ENCODE measurements at regions not wholly inside any gene's neighbourhood (a gene's known extent, or its start where the extent isn't known, plus 50 kb on each side); places are given as distances from the start of the nearest gene placed in this dataset.
A peak's percentile ranks its signal among the peaks of the same experiment; 100 is the strongest.

GRCh38 chr2:122231296-122231695 lies 475.8 kb downstream of the TSN start:
- DNase-seq (ENCODE audit: low spot score) (no peak), ATAC-seq (no peak)
- intact Hi-C loops (cut with DNase I), result no loop called here

DNA sequence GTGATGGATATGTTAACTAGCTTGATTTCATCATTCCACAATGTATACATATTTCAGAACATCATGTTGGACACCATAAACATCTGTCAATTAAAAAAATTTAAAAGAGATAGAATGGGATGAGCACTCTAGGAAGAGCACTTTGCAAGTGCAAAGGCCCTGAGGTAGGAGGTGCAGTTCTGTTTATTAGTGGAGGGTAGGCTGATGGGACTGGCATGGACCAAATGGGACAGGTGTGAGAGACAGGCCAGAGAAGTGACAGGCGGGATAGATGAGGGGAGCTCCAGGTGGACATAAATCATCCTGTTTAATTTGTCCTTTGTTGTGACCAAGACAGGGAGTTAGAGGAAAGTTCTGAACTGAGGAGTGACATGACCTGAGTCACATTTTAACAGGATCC lies 477.9 kb downstream of the TSN start:
- ATAC-seq, result no peak
- no peak for DNase-seq (ENCODE audit: low spot score)
- intact Hi-C loops (cut with DNase I), result no loop called here

DNA sequence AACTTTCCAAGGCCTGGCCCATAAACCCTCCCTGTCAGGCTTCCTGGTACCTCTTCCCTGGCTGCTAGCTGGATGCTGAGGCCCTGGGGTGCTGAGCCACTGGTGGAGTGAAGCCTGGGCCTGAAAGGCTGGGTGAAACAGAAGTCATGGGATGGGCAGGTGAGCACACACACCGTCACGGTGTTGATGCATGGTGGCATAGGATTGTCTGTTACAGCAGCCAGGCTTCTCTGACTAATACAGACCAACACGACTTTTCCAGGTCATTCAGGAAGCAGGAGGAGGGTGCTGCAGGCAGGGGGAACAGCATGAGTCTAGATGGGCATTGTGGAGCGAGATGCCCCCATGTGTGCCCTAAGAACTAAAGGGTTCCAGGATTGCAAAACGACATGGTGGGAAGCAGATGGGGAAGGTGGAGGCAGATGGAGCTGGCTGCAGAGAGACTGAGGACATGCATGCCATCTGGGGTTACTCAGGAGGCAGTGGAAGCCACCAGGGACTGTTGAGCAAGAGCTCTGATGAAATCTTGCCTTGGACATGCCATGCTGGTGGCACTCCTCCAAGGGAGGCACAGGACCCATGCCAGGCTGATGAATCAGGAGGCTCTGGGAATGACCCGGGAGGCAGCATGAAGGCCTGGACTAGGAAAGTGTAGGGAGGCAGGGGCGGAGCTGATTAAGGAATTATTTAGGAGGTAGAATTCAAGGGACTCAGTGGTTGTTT lies 480.9 kb downstream of the TSN start:
- intact Hi-C loops (cut with DNase I), result loop anchor here (5.0 kb wide), 1 partner anchor 556 kb away; no protein-coding TSS in a partner anchor
- DNase-seq (ENCODE audit: low spot score), result no peak
- ATAC-seq, result peak; percentile 66

GRCh38 chr2:122236925-122237324 lies 481.5 kb downstream of the TSN start:
- intact Hi-C loops (cut with DNase I), result loop anchor here (5.0 kb wide), 1 partner anchor 555 kb away; no protein-coding TSS in a partner anchor
- ATAC-seq (no peak), DNase-seq (ENCODE audit: low spot score) (no peak)

DNA sequence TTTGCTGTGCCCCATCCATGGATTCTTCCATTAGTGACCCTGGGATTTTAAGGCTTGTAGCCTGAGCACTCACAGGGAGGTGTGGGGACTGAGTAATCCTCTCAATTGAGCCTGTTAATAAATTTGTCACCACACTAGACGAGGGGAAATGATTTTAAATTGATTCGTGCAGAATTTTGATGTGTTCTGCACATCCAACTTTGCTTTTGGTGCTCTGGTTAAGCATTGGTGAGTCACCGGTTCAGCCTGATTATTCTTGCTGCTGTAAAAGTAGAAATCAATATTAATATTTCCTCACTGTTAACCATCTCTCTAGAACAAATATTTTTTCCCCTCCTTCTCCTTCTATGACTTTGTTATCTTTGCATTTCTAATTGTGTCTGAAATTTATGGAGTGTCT lies 482.0 kb downstream of the TSN start:
- intact Hi-C loops (cut with DNase I), result loop anchor here (5.0 kb wide), 1 partner anchor 555 kb away; no protein-coding TSS in a partner anchor
- ATAC-seq (no peak), DNase-seq (ENCODE audit: low spot score) (no peak)

DNA sequence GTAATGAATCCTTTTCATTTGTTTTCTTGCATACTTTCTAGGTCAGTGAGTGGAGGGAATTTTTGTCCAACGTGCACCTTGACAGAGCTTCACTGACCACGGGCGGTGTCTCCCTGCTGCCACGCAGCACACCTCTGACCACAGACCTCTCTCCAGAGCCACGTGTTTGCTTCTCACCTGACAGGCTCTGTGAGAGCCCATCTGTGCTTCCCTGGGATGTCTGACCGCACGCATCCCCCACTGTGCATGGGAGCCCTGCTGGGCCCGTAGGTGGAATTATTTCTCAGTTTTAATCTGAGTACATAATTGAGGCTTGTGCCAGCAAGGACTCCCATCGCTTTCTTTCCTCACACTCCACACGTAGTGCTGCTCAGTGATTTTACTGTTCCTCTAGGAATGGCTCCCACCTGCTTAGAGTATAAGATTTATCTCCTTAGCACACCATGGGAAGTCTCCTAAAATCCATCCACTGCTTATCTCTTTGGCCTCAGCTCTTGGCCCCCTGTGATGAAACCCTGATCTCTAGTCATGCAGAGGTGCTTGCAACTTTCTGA lies 482.6 kb downstream of the TSN start:
- intact Hi-C loops (cut with DNase I), result loop anchor here (5.0 kb wide), 1 partner anchor 554 kb away; no protein-coding TSS in a partner anchor
- DNase-seq (ENCODE audit: low spot score), result no peak
- ATAC-seq, result no peak

DNA sequence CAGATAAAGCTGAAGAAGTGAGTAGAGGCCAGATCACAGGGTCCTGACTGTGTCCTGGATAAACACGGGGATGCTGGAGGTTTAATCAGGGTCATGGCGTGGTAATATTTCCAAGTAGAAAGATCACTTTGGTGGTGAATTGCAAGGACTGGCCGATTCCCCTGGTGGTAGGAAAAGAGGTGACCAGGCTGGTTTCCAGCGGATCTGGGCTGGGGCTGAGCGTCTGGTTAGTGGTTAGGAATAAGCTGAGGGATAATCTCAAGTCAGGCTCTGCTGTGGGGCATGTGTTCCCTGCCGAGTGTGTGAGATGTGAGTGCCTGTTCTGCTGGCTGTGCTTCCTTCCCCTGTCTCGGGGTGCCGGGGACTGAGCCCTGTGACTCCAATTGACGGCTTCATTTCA lies 484.0 kb downstream of the TSN start:
- DNase-seq (ENCODE audit: low spot score), result no peak
- intact Hi-C loops (cut with DNase I), result loop anchor here (5.0 kb wide), 1 partner anchor 553 kb away; no protein-coding TSS in a partner anchor
- no peak for ATAC-seq

GRCh38 chr2:122244598-122245229 lies 489.3 kb downstream of the TSN start:
- no peak for ATAC-seq
- intact Hi-C loops (cut with DNase I), result no loop called here

DNA sequence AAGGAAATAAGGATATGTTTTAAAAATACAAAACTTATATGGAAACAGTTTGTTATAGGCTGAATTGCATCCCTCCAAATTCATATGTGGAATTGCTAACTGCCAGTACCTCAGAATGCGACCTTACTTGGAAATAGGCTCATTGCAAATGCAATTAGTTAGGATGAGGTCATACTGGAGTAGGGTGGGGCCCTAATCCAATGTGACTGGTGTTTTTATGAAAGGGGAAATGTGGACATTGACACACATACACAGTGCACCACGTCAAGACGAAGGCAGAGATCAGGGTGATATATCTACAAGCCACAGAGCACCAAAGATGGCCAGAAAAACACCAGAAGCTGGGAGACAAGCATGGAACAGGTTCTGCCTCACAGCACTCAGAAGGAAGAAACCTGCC lies 494.2 kb downstream of the TSN start:
- no peak for ATAC-seq
- intact Hi-C loops (cut with DNase I), result no loop called here
- DNase-seq (ENCODE audit: low spot score), result no peak

More at GRCh38 chr2:122244598-122245229, 489.3 kb downstream of the TSN start:
- DNase-seq (ENCODE audit: low spot score), result no peak

- intact Hi-C loops (cut with DNase I), result no loop called here
- no peak for ATAC-seq
- no peak for DNase-seq (ENCODE audit: low spot score)
Measured at GRCh38 chr2:122251158-122251557, 495.7 kb downstream of the TSN start.

- intact Hi-C loops (cut with DNase I), result no loop called here
- DNase-seq (ENCODE audit: low spot score) (no peak), ATAC-seq (no peak)
Measured at GRCh38 chr2:122251566-122251965, 496.1 kb downstream of the TSN start.

GRCh38 chr2:122255924-122256323 lies 500.5 kb downstream of the TSN start:
- intact Hi-C loops (cut with DNase I), result no loop called here
- ATAC-seq, result no peak

DNA sequence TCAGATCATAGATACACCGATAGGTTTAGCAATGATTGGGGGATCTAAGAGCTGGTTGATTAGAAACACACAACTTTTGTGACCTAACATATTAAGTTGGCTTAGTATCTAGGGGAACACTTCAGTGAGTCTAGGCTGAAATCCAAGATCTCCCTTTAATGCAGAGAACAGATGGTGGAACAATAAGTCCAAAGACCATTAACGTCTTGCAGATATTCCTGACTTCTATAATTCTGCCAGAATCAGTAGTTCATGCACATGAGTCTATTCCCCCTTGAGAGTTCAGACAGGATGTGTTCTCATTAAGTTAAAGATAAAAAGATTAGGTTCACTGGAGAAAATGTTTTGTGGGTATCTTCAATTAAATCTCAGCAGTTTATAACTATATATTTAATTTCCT lies 506.5 kb downstream of the TSN start:
- ATAC-seq, result no peak
- DNase-seq (ENCODE audit: low spot score), result no peak
- intact Hi-C loops (cut with DNase I), result no loop called here

More at GRCh38 chr2:122255924-122256323, 500.5 kb downstream of the TSN start:
- DNase-seq (ENCODE audit: low spot score), result no peak

DNA sequence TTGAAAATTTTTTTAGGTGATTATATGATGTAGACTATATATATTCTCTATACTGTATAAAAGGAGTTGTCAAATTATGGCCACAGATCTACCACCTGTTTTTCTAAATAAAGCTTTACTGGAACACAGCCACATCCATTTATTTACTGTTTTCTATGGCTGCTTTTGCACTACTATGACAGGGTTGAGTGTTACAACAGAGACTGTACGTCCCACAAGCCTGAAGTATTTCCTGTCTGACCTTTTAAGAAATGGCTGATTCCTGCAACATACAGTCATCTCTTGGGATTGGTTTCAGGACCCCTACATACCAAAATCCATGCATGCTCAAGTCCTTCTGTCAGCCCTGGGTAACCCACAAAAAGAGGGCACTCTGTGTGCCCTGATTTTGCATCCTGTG lies 508.3 kb downstream of the TSN start:
- no peak for ATAC-seq
- DNase-seq (ENCODE audit: low spot score), result no peak
- intact Hi-C loops (cut with DNase I), result no loop called here

GRCh38 chr2:122266636-122267035 lies 511.2 kb downstream of the TSN start:
- no peak for ATAC-seq
- no peak for DNase-seq (ENCODE audit: low spot score)
- intact Hi-C loops (cut with DNase I), result no loop called here

DNA sequence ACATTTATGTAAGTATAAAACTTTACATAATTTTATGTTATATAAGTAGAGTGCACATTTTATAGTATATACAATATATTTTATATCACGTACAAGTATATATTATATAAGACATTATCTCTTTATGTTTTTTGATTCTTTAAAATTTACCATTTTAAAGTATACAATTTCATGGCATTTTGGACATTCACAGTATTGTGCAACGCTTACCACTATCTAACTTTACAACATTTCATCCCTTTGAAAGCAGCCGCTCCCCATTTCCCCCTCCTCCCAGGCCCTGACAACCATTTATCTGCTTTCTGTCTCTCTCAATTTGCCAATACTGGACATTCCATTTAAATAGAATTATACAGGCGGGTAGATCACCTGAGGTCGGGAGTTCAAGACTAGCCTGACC lies 512.5 kb downstream of the TSN start:
- ATAC-seq, result no peak
- intact Hi-C loops (cut with DNase I), result no loop called here
- DNase-seq (ENCODE audit: low spot score), result no peak

DNA sequence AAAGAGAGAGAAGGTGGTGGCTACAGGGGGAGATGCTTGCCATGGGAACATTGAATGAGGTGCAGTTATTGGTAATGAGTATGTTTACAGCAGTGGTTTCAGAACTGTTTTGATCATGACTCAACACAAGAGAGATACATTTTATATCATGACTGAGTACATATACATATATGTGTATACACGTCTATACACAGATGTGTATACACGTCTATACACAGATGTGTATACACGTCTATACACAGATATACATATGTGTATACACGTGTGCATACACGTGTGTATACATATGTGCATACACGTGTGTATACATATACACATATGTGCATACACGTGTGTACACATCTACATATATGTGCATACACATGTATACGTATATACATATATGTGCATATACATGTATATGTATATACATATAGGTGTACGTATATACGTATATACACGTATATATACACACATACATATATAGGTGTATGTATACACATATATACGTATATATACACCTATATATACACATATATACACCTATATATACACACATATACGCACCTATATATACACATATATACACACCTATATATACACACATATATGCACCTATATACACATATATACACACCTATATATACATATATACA lies 518.5 kb downstream of the TSN start:
- DNase-seq (ENCODE audit: low spot score) (no peak), ATAC-seq (no peak)
- intact Hi-C loops (cut with DNase I), result no loop called here

- DNase-seq (ENCODE audit: low spot score), result no peak
- intact Hi-C loops (cut with DNase I), result no loop called here
- no peak for ATAC-seq
Measured at GRCh38 chr2:122277956-122278355, 522.5 kb downstream of the TSN start.

- ATAC-seq, result no peak
- DNase-seq (ENCODE audit: low spot score), result no peak
- intact Hi-C loops (cut with DNase I), result no loop called here
Measured at GRCh38 chr2:122300758-122301157, 545.3 kb downstream of the TSN start.

GRCh38 chr2:122307763-122308162 lies 552.3 kb downstream of the TSN start:
- ATAC-seq (no peak), DNase-seq (ENCODE audit: low spot score) (no peak)
- intact Hi-C loops (cut with DNase I), result no loop called here
